ENCODE measurements at regions not wholly inside any gene's neighbourhood (a gene's known extent, or its start where the extent isn't known, plus 50 kb on each side); places are given as distances from the start of the nearest gene placed in this dataset.

GRCh38 chr20:21564127-21564773 lies 50.4 kb upstream of the NKX2-2 start:
- TF ChIP-seq CTCF (conservative IDR thresholded peaks at IDR 0.05): no peak
- no peak for TF ChIP-seq ZFX (IDR thresholded peaks at IDR 0.05)

Measured in C4-2B (cell line).